Cardiac muscle cell (in vitro differentiated cells and primary cell): ENCODE measurements at regions not wholly inside any gene's neighbourhood (a gene's known extent, or its start where the extent isn't known, plus 50 kb on each side); places are given as distances from the start of the nearest gene placed in this dataset.

Experiments
- DNase-seq, 2 donors: peaks; one replicate each; pipeline versions ENCODE4 v3.0.0 to v3.0.0-alpha.2; 2010 to 2017; ENCODE audit warnings: low read depth in 1 of 2, low spot score in 1 of 2
- H3K27ac ChIP-seq: fragments of 200-600 bp; sonication (generic); 2 replicates; pipeline ENCODE4 v1.5.1; 2016
- H3K27me3 ChIP-seq: fragments of 200-600 bp; sonication (generic); 2 replicates; pipeline ENCODE4 v1.6.0; 2016; ENCODE audit warnings: control low read depth
- H3K36me3 ChIP-seq: fragments of 200-600 bp; sonication (generic); 2 replicates; pipeline ENCODE4 v1.5.1; 2016; ENCODE audit warnings: control low read depth
- H3K4me1 ChIP-seq: fragments of 200-600 bp; sonication (generic); 2 replicates; pipeline ENCODE4 v1.8.1; 2017; ENCODE audit warnings: low read depth, mild to moderate bottlenecking, mixed run types
- H3K4me3 ChIP-seq: fragments of 200-600 bp; sonication (generic); 2 replicates; pipeline ENCODE4 v1.5.1; 2016; ENCODE audit warnings: mild to moderate bottlenecking
- H3K9me3 ChIP-seq: fragments of 200-600 bp; sonication (generic); 2 replicates; pipeline ENCODE4 v1.5.1; 2017; ENCODE audit warnings: low read depth, mild to moderate bottlenecking, control low read depth
- CTCF ChIP-seq: IDR thresholded peaks from 2 replicates; pipeline ENCODE4 v1.5.1; 2012; ENCODE audit warnings: low read depth, mild to moderate bottlenecking, low read length

GRCh38 chr7:124429923-124430322, 335.7 kb downstream of the GPR37 start:
- Histone ChIP-seq H3K36me3 (no peaks in the 10 kb centered on the region), H3K9me3 (no peaks in the 10 kb centered on the region), H3K4me1 (peaks cover 11% of the 10 kb centered on the region), H3K27me3 (peaks cover 5% of the 10 kb centered on the region), H3K4me3 (no peak overlapping the region), H3K27ac (no peak overlapping the region)
- TF ChIP-seq CTCF: no peak
- no peak for DNase-seq

- Histone ChIP-seq H3K27me3 (no peaks in the 10 kb centered on the region), H3K27ac (no peak overlapping the region), H3K4me1 (peaks cover 17% of the 10 kb centered on the region), H3K4me3 (no peak overlapping the region), H3K36me3 (no peaks in the 10 kb centered on the region), H3K9me3 (no peaks in the 10 kb centered on the region)
- no peak for DNase-seq
- no peak for TF ChIP-seq CTCF
These were observed 336.8 kb downstream of the GPR37 start for GRCh38 chr7:124428781-124429180.

- no peaks in the 10 kb centered on the region for H3K9me3 ChIP-seq
- H3K27ac ChIP-seq: no peak overlapping the region
- no peak for TF ChIP-seq CTCF
- no peaks in the 10 kb centered on the region for H3K36me3 ChIP-seq
- no peaks in the 10 kb centered on the region for H3K27me3 ChIP-seq
- no peak for DNase-seq
- peaks cover 17% of the 10 kb centered on the region for H3K4me1 ChIP-seq
- H3K4me3 ChIP-seq: no peak overlapping the region
These were observed 339.0 kb downstream of the GPR37 start for GRCh38 chr7:124426621-124427020.

GRCh38 chr7:124423863-124424262, 341.7 kb downstream of the GPR37 start:
- TF ChIP-seq CTCF: no peak
- H3K9me3 ChIP-seq: no peaks in the 10 kb centered on the region
- H3K4me1 ChIP-seq: peaks cover 32% of the 10 kb centered on the region
- H3K27me3 ChIP-seq: no peaks in the 10 kb centered on the region
- H3K27ac ChIP-seq: no peak overlapping the region
- H3K36me3 ChIP-seq: no peaks in the 10 kb centered on the region
- no peak for DNase-seq
- H3K4me3 ChIP-seq: no peak overlapping the region

GRCh38 chr7:124422081-124422480, 343.5 kb downstream of the GPR37 start:
- H3K9me3 ChIP-seq: no peaks in the 10 kb centered on the region
- no peaks in the 10 kb centered on the region for H3K36me3 ChIP-seq
- no peak overlapping the region for H3K4me3 ChIP-seq
- H3K4me1 ChIP-seq: peaks cover 32% of the 10 kb centered on the region
- H3K27me3 ChIP-seq: no peaks in the 10 kb centered on the region
- no peak overlapping the region for H3K27ac ChIP-seq
- TF ChIP-seq CTCF: no peak
- no peak for DNase-seq

- Histone ChIP-seq H3K9me3 (no peaks in the 10 kb centered on the region), H3K4me1 (peaks cover 25% of the 10 kb centered on the region), H3K4me3 (no peak overlapping the region), H3K36me3 (no peaks in the 10 kb centered on the region), H3K27me3 (no peaks in the 10 kb centered on the region), H3K27ac (no peak overlapping the region)
- peak in 1 of 2 donors; percentile 32 for DNase-seq
- TF ChIP-seq CTCF: no peak
These were observed 345.2 kb downstream of the GPR37 start for GRCh38 chr7:124420367-124420766.
